HCT116 (cell line): ENCODE measurements at regions not wholly inside any gene's neighbourhood (a gene's known extent, or its start where the extent isn't known, plus 50 kb on each side); places are given as distances from the start of the nearest gene placed in this dataset.

Experiments
- CTCF ChIP-seq, 3 experiments: fragments of 200-600 bp in 1 of 3; sonication (generic) in 1 of 3; IDR thresholded peaks in 2 of 3; conservative IDR thresholded peaks in 1 of 3; 2 replicates each; pipeline ENCODE4 v1.5.1; 2012 to 2017; ENCODE audit warnings: low read depth in 2 of 3, low read length in 2 of 3, antibody characterized with exemption in 1 of 3, borderline replicate concordance in 1 of 3, control low read depth in 1 of 3, mild to moderate bottlenecking in 1 of 3, mixed read lengths in 1 of 3, mixed run types in 1 of 3, moderate library complexity in 1 of 3; ENCODE audit not compliant: insufficient read depth in 1 of 3
- EZH2 ChIP-seq: fragments of 200-600 bp; sonication (generic); IDR thresholded peaks from 2 replicates; pipeline ENCODE4 v1.6.1; 2017; ENCODE audit warnings: antibody characterized with exemption, mixed run types
- EZH2phosphoT487 ChIP-seq: fragments of 200-600 bp; IDR thresholded peaks from 2 replicates; pipeline ENCODE4 v1.6.1; 2018; ENCODE audit warnings: antibody characterized with exemption, borderline replicate concordance
- SRF ChIP-seq: IDR thresholded peaks from 2 replicates; pipeline ENCODE4 v1.6.1; 2012; ENCODE audit warnings: low read depth
- YY1 ChIP-seq: IDR thresholded peaks from 2 replicates; pipeline ENCODE4 v1.6.1; 2011; ENCODE audit warnings: low read length, low read depth, moderate library complexity, mild to moderate bottlenecking; ENCODE audit not compliant: insufficient replicate concordance; ENCODE audit errors: extremely low read depth
- ZNF274 ChIP-seq: fragments of 200-500 bp; sonication (Bioruptor generic); IDR thresholded peaks from 2 replicates; pipeline ENCODE4 v1.6.1; 2014; ENCODE audit warnings: mild to moderate bottlenecking, low read depth, low read length, inconsistent platforms
- TF ChIP-seq, protein P1 (sequence below): IDR thresholded peaks from 2 replicates; pipeline ENCODE4 v1.6.1; 2012

- TF ChIP-seq ZNF274: no peak
- no peak for TF ChIP-seq CTCF (IDR thresholded peaks at IDR 0.05 in 2 of 3, conservative IDR thresholded peaks at IDR 0.05 in 1 of 3; ENCODE audit: borderline replicate concordance in 1 of 3, insufficient read depth in 1 of 3, low read depth in 2 of 3, low read length in 2 of 3)
- TF ChIP-seq YY1: no peak
- no peak for TF ChIP-seq EZH2
- TF ChIP-seq EZH2phosphoT487: no peak
- no peak for TF ChIP-seq SRF
- TF ChIP-seq, protein P1, sequence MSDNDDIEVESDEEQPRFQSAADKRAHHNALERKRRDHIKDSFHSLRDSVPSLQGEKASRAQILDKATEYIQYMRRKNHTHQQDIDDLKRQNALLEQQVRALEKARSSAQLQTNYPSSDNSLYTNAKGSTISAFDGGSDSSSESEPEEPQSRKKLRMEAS: no peak
These were observed 89.4 kb upstream of the PAK5 start for GRCh38 chr20:9928281-9928737.
